ENCODE measurements at regions not wholly inside any gene's neighbourhood (a gene's known extent, or its start where the extent isn't known, plus 50 kb on each side); places are given as distances from the start of the nearest gene placed in this dataset.

- no peak for TF ChIP-seq CTCF (conservative IDR thresholded peaks at IDR 0.05; ENCODE audit: low read depth, low read length)
- no peak for TF ChIP-seq EZH2 (IDR thresholded peaks at IDR 0.05; ENCODE audit: low read length, unreplicated experiment)
Observed at GRCh38 chr10:2427412-2427811, 639.9 kb upstream of the PFKP start.

Data from PC-3 (cell line).